ENCODE measurements at regions not wholly inside any gene's neighbourhood (a gene's known extent, or its start where the extent isn't known, plus 50 kb on each side); places are given as distances from the start of the nearest gene placed in this dataset.

DNA sequence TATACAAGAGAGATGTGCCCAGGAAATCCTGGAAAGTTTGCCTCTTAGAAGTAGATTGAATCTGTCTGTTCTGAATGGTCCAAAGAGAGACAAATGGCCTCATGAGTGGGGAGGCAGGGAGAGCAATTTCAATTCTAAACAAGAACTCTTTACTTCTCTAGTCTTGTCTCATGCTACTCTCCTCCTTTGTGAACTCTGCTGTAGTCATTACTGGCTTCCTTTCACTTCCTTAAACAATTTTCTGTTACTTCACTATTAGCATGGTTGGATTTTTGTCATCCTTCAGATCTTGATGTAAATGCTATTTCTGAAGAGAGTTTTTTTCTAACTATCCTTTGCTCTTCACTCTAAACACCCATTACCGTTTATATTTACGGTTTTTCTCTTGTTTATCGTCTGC, 54.0 kb upstream of the GRIN3A start:
- no peak overlapping the region for H3K27ac ChIP-seq (ENCODE audit: low read length)
- H3K4me3 ChIP-seq (ENCODE audit: low read length): no peak overlapping the region
- no peaks in the 10 kb centered on the region for H3K9me3 ChIP-seq (ENCODE audit: low read length)
- no peaks in the 10 kb centered on the region for H3F3A ChIP-seq (ENCODE audit: insufficient read depth, low read length, poor library complexity, severe bottlenecking)
- H3K4me2 ChIP-seq (ENCODE audit: low read length): no peak overlapping the region
- H2AFZ ChIP-seq (ENCODE audit: low read depth, low read length): no peak overlapping the region
- H3K9me2 ChIP-seq (ENCODE audit: insufficient read depth, low read length): no peaks in the 10 kb centered on the region
- TF ChIP-seq MXI1 (conservative IDR thresholded peaks at IDR 0.05; ENCODE audit: poor library complexity, severe bottlenecking) (no peak), POLR2AphosphoS5 (IDR thresholded peaks at IDR 0.05) (no peak), RAD21 (conservative IDR thresholded peaks at IDR 0.05) (no peak), EZH2 (IDR thresholded peaks at IDR 0.05; ENCODE audit: borderline replicate concordance, insufficient read depth, low read length, poor library complexity, severe bottlenecking) (no peak), EP300 (conservative IDR thresholded peaks at IDR 0.05; ENCODE audit: poor library complexity, severe bottlenecking) (no peak), SMC3 (conservative IDR thresholded peaks at IDR 0.05; ENCODE audit: poor library complexity) (no peak), TAF1 (IDR thresholded peaks at IDR 0.05; ENCODE audit: low read depth) (no peak)
- TF ChIP-seq, protein P1, sequence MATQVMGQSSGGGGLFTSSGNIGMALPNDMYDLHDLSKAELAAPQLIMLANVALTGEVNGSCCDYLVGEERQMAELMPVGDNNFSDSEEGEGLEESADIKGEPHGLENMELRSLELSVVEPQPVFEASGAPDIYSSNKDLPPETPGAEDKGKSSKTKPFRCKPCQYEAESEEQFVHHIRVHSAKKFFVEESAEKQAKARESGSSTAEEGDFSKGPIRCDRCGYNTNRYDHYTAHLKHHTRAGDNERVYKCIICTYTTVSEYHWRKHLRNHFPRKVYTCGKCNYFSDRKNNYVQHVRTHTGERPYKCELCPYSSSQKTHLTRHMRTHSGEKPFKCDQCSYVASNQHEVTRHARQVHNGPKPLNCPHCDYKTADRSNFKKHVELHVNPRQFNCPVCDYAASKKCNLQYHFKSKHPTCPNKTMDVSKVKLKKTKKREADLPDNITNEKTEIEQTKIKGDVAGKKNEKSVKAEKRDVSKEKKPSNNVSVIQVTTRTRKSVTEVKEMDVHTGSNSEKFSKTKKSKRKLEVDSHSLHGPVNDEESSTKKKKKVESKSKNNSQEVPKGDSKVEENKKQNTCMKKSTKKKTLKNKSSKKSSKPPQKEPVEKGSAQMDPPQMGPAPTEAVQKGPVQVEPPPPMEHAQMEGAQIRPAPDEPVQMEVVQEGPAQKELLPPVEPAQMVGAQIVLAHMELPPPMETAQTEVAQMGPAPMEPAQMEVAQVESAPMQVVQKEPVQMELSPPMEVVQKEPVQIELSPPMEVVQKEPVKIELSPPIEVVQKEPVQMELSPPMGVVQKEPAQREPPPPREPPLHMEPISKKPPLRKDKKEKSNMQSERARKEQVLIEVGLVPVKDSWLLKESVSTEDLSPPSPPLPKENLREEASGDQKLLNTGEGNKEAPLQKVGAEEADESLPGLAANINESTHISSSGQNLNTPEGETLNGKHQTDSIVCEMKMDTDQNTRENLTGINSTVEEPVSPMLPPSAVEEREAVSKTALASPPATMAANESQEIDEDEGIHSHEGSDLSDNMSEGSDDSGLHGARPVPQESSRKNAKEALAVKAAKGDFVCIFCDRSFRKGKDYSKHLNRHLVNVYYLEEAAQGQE (IDR thresholded peaks at IDR 0.05; ENCODE audit: borderline replicate concordance): no peak
- H3K27me3 ChIP-seq (ENCODE audit: insufficient read depth, low read depth, low read length): no peaks in the 10 kb centered on the region
- H4K20me1 ChIP-seq (ENCODE audit: insufficient read depth): no peaks in the 10 kb centered on the region
- H3K79me2 ChIP-seq (replicated peaks; ENCODE audit: insufficient read depth, low read length): no peaks in the 10 kb centered on the region
- no peak overlapping the region for H3K9ac ChIP-seq (ENCODE audit: low read length)
- H3K36me3 ChIP-seq (ENCODE audit: insufficient read depth, low read length): no peaks in the 10 kb centered on the region

DNA sequence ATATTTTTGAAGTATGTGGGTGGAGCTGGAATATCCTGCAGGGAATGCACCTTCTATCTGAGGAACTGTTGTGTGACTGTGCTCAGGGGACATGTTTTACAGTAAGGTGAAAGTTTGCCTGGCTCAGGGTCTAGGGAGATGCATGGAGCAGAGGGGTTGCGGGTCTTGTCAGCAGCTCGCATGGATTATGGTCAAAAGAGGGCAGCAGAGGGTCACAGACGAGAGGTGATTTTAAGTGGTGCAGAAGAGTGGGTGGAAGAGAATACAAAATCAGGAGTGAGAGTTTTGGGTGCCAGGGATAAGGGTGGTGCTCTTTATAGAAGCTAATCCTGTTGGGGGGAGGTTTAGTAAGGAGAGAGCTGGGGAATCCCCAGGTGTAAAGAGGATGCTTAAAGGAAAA, 53.5 kb upstream of the GRIN3A start:
- H3K4me3 ChIP-seq (ENCODE audit: low read length): no peak overlapping the region
- H4K20me1 ChIP-seq (ENCODE audit: insufficient read depth): no peaks in the 10 kb centered on the region
- H3K9me3 ChIP-seq (ENCODE audit: low read length): no peaks in the 10 kb centered on the region
- H3K4me2 ChIP-seq (ENCODE audit: low read length): no peak overlapping the region
- no peaks in the 10 kb centered on the region for H3K36me3 ChIP-seq (ENCODE audit: insufficient read depth, low read length)
- TF ChIP-seq, protein P2, sequence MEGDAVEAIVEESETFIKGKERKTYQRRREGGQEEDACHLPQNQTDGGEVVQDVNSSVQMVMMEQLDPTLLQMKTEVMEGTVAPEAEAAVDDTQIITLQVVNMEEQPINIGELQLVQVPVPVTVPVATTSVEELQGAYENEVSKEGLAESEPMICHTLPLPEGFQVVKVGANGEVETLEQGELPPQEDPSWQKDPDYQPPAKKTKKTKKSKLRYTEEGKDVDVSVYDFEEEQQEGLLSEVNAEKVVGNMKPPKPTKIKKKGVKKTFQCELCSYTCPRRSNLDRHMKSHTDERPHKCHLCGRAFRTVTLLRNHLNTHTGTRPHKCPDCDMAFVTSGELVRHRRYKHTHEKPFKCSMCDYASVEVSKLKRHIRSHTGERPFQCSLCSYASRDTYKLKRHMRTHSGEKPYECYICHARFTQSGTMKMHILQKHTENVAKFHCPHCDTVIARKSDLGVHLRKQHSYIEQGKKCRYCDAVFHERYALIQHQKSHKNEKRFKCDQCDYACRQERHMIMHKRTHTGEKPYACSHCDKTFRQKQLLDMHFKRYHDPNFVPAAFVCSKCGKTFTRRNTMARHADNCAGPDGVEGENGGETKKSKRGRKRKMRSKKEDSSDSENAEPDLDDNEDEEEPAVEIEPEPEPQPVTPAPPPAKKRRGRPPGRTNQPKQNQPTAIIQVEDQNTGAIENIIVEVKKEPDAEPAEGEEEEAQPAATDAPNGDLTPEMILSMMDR (IDR thresholded peaks at IDR 0.05; ENCODE audit: poor library complexity, severe bottlenecking): peak; percentile 81
- TF ChIP-seq EP300 (conservative IDR thresholded peaks at IDR 0.05; ENCODE audit: poor library complexity, severe bottlenecking) (no peak), SMC3 (conservative IDR thresholded peaks at IDR 0.05; ENCODE audit: poor library complexity) (peak; percentile 79), RAD21 (conservative IDR thresholded peaks at IDR 0.05) (peak; percentile 82), POLR2AphosphoS5 (IDR thresholded peaks at IDR 0.05) (no peak), EZH2 (IDR thresholded peaks at IDR 0.05; ENCODE audit: borderline replicate concordance, insufficient read depth, low read length, poor library complexity, severe bottlenecking) (no peak), TAF1 (IDR thresholded peaks at IDR 0.05; ENCODE audit: low read depth) (no peak), MXI1 (conservative IDR thresholded peaks at IDR 0.05; ENCODE audit: poor library complexity, severe bottlenecking) (no peak)
- TF ChIP-seq, protein P1 (IDR thresholded peaks at IDR 0.05; ENCODE audit: borderline replicate concordance): no peak
- no peaks in the 10 kb centered on the region for H3K9me2 ChIP-seq (ENCODE audit: insufficient read depth, low read length)
- H2AFZ ChIP-seq (ENCODE audit: low read depth, low read length): no peak overlapping the region
- H3K27ac ChIP-seq (ENCODE audit: low read length): no peak overlapping the region
- H3K79me2 ChIP-seq (replicated peaks; ENCODE audit: insufficient read depth, low read length): no peaks in the 10 kb centered on the region
- no peaks in the 10 kb centered on the region for H3F3A ChIP-seq (ENCODE audit: insufficient read depth, low read length, poor library complexity, severe bottlenecking)
- H3K9ac ChIP-seq (ENCODE audit: low read length): no peak overlapping the region
- no peaks in the 10 kb centered on the region for H3K27me3 ChIP-seq (ENCODE audit: insufficient read depth, low read depth, low read length)

Data from neural cell (in vitro differentiated cells).